ENCODE measurements at regions not wholly inside any gene's neighbourhood (a gene's known extent, or its start where the extent isn't known, plus 50 kb on each side); places are given as distances from the start of the nearest gene placed in this dataset.

DNA sequence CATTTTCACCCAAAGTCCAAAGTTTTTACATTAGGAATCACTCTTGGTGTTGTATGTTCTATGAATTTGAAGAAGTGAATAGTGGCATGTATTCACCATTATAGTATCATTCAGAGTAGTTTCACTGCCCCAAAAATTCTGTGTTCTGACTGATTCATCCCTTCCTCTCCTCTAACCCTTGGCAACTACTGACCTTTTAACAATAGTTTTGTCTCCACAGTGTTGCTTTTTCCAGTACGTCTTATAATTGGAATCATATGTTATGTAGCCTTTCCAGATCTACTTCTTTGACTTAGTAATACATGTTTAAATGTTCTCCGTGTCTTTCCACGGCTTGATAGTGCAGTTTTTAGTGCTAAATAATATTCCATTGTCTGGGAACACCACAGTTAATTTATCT is 379.0 kb upstream of the SGO1 start:
- H2AFZ ChIP-seq (ENCODE audit: insufficient read depth, low read depth, low read length, poor library complexity, severe bottlenecking): no peak overlapping the region
- H3K27ac ChIP-seq (ENCODE audit: low read depth in 1 of 2, low read length in 2 of 2): no peak overlapping the region
- no peaks in the 10 kb centered on the region for H3K79me2 ChIP-seq (ENCODE audit: insufficient read depth, low read length)
- Mint-ChIP-seq H3K27me3 (ENCODE audit: low read depth in 3 of 3) (no peaks in the 10 kb centered on the region), H3K4me1 (no peaks in the 10 kb centered on the region), H3K9me3 (peaks cover 0 to 19% (median 4%) of the 10 kb centered on the region in 7 donors), H3K36me3 (no peaks in the 10 kb centered on the region), H3K4me3 (no peak overlapping the region), H3K27ac (no peak overlapping the region)
- H3K36me3 ChIP-seq (replicated peaks in 1 of 2; ENCODE audit: control insufficient read depth in 1 of 2, insufficient read depth in 2 of 2, low read length in 2 of 2): no peaks in the 10 kb centered on the region
- H4K20me1 ChIP-seq (ENCODE audit: insufficient read depth, low read length): no peaks in the 10 kb centered on the region
- TF ChIP-seq CTCF (IDR thresholded peaks at IDR 0.05): no peak
- no peak overlapping the region for H3K4me2 ChIP-seq (replicated peaks; ENCODE audit: extremely low read depth, low read length, poor library complexity, severe bottlenecking)
- H3K9me3 ChIP-seq (replicated peaks in 1 of 2; ENCODE audit: control insufficient read depth in 1 of 2, insufficient read depth in 1 of 2, low read length in 2 of 2): peaks cover 3 to 9% of the 10 kb centered on the region in 2 donors
- H3K27me3 ChIP-seq (ENCODE audit: control insufficient read depth in 2 of 2, insufficient read depth in 2 of 2, low read length in 2 of 2): no peaks in the 10 kb centered on the region
- H3K4me3 ChIP-seq (replicated peaks in 1 of 3; ENCODE audit: low read depth in 2 of 3, low read length in 3 of 3): no peak overlapping the region
- no peaks in the 10 kb centered on the region for H3K4me1 ChIP-seq (ENCODE audit: control insufficient read depth in 1 of 2, insufficient read depth in 2 of 2, low read length in 2 of 2)
- H3K9ac ChIP-seq (ENCODE audit: insufficient read depth, low read length, poor library complexity, severe bottlenecking): no peak overlapping the region
- intact Hi-C loops (cut with micrococcal nuclease): no loop called here
- DNase-seq: no peak
- no CpG with 5 or more reads among the region's 3 CpGs for WGBS (ENCODE audit: insufficient coverage)

- H4K20me1 ChIP-seq (ENCODE audit: insufficient read depth, low read length): no peaks in the 10 kb centered on the region
- H3K27me3 Mint-ChIP-seq (ENCODE audit: low read depth in 3 of 3): no peaks in the 10 kb centered on the region
- H3K27ac ChIP-seq (ENCODE audit: low read depth in 1 of 2, low read length in 2 of 2): no peak overlapping the region
- H3K9me3 Mint-ChIP-seq: peaks cover 0 to 19% (median 4%) of the 10 kb centered on the region in 7 donors
- no peaks in the 10 kb centered on the region for H3K27me3 ChIP-seq (ENCODE audit: control insufficient read depth in 2 of 2, insufficient read depth in 2 of 2, low read length in 2 of 2)
- no peak overlapping the region for H3K9ac ChIP-seq (ENCODE audit: insufficient read depth, low read length, poor library complexity, severe bottlenecking)
- no peak overlapping the region for H2AFZ ChIP-seq (ENCODE audit: insufficient read depth, low read depth, low read length, poor library complexity, severe bottlenecking)
- H3K4me2 ChIP-seq (replicated peaks; ENCODE audit: extremely low read depth, low read length, poor library complexity, severe bottlenecking): no peak overlapping the region
- no peaks in the 10 kb centered on the region for H3K79me2 ChIP-seq (ENCODE audit: insufficient read depth, low read length)
- no peak overlapping the region for H3K4me3 Mint-ChIP-seq
- no CpG with 5 or more reads among the region's 2 CpGs for WGBS (ENCODE audit: insufficient coverage)
- no peak overlapping the region for H3K27ac Mint-ChIP-seq
- H3K36me3 Mint-ChIP-seq: no peaks in the 10 kb centered on the region
- no peaks in the 10 kb centered on the region for H3K4me1 Mint-ChIP-seq
- no peak for TF ChIP-seq CTCF (IDR thresholded peaks at IDR 0.05)
- no peak for DNase-seq
- no peaks in the 10 kb centered on the region for H3K36me3 ChIP-seq (replicated peaks in 1 of 2; ENCODE audit: control insufficient read depth in 1 of 2, insufficient read depth in 2 of 2, low read length in 2 of 2)
- intact Hi-C loops (cut with micrococcal nuclease): no loop called here
- H3K9me3 ChIP-seq (replicated peaks in 1 of 2; ENCODE audit: control insufficient read depth in 1 of 2, insufficient read depth in 1 of 2, low read length in 2 of 2): peaks cover 0 to 9% of the 10 kb centered on the region in 2 donors
- H3K4me3 ChIP-seq (replicated peaks in 1 of 3; ENCODE audit: low read depth in 2 of 3, low read length in 3 of 3): no peak overlapping the region
- no peaks in the 10 kb centered on the region for H3K4me1 ChIP-seq (ENCODE audit: control insufficient read depth in 1 of 2, insufficient read depth in 2 of 2, low read length in 2 of 2)
These were observed 378.0 kb upstream of the SGO1 start for GRCh38 chr3:20563985-20564384.

All from CD14-positive monocyte (primary cell).